ENCODE measurements at regions not wholly inside any gene's neighbourhood (a gene's known extent, or its start where the extent isn't known, plus 50 kb on each side); places are given as distances from the start of the nearest gene placed in this dataset.

DNA sequence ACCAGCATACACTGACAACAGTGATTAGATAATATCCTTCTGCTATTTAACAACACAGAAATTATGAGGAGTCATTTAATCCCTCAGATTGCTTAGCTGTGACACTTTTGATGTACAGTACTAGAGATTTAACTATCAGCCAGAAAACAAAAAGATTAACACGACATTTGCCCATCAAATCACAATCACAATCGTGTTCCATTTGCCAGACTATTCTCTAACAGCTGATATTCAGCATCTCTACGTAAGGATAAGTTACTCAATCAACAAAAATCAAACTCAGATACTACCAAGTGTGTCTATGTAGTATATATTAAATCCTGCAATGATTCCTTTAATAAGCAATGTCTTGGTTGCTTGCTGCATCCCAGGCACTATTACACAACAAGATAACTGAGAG lies 558.7 kb upstream of the USP15 start:
- no peak for ATAC-seq
- Histone ChIP-seq H3K36me3 (no peaks in the 10 kb centered on the region), H3K27ac (no peak overlapping the region), H3K4me1 (no peaks in the 10 kb centered on the region), H3K4me3 (no peak overlapping the region), H3K9me3 (peaks cover 0 to 5% (median 0%) of the 10 kb centered on the region in 4 donors), H3K27me3 (no peaks in the 10 kb centered on the region)
- no peak for TF ChIP-seq POLR2A (IDR thresholded peaks at IDR 0.05)
- TF ChIP-seq, protein P1, sequence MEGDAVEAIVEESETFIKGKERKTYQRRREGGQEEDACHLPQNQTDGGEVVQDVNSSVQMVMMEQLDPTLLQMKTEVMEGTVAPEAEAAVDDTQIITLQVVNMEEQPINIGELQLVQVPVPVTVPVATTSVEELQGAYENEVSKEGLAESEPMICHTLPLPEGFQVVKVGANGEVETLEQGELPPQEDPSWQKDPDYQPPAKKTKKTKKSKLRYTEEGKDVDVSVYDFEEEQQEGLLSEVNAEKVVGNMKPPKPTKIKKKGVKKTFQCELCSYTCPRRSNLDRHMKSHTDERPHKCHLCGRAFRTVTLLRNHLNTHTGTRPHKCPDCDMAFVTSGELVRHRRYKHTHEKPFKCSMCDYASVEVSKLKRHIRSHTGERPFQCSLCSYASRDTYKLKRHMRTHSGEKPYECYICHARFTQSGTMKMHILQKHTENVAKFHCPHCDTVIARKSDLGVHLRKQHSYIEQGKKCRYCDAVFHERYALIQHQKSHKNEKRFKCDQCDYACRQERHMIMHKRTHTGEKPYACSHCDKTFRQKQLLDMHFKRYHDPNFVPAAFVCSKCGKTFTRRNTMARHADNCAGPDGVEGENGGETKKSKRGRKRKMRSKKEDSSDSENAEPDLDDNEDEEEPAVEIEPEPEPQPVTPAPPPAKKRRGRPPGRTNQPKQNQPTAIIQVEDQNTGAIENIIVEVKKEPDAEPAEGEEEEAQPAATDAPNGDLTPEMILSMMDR (IDR thresholded peaks at IDR 0.05) = no peak
- intact Hi-C loops (cut with DNase I) = no loop called here
- no peak for DNase-seq
- 43% methylated on average over 3 of the region's 3 CpGs for WGBS (ENCODE audit: insufficient coverage, low coverage, low lambda C conversion rate, missing lambda C conversion rate)

DNA sequence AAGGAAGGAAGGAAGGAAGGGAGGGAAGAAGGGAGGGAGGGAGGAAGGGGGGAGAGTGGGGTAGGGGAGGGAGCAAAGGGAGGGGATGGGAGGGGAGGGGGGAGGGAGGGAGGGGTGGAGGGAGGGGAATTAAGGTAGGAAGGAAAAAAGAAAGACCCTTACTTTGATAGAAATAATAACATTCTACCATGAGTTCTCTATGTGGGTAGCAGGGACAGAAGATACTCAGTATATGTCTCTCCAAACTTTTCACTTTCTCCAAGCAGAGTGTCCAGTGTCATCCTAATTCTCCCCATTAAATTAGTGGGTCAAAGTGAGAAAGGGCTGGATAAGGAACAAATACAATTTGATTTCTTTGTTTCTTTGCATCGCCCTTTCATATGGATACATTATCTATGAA lies 553.4 kb upstream of the USP15 start:
- ATAC-seq = no peak

GRCh38 chr12:61713121-61713520 lies 547.1 kb upstream of the USP15 start:
- WGBS (ENCODE audit: insufficient coverage, low coverage, low lambda C conversion rate, missing lambda C conversion rate) = 50% methylated on average over 5 of the region's 5 CpGs

More for the DNA sequence above, 553.4 kb upstream of the USP15 start:
- Histone ChIP-seq H3K4me3 (no peak overlapping the region), H3K27ac (no peak overlapping the region), H3K9me3 (no peaks in the 10 kb centered on the region), H3K27me3 (no peaks in the 10 kb centered on the region), H3K4me1 (no peaks in the 10 kb centered on the region), H3K36me3 (no peaks in the 10 kb centered on the region)
- intact Hi-C loops (cut with DNase I) = no loop called here
- DNase-seq = no peak
- no peak for TF ChIP-seq POLR2A (IDR thresholded peaks at IDR 0.05)
- TF ChIP-seq, protein P1 (IDR thresholded peaks at IDR 0.05) = no peak
- 91% methylated on average over 1 of the region's 1 CpG for WGBS (ENCODE audit: insufficient coverage, low coverage, low lambda C conversion rate, missing lambda C conversion rate)

DNA sequence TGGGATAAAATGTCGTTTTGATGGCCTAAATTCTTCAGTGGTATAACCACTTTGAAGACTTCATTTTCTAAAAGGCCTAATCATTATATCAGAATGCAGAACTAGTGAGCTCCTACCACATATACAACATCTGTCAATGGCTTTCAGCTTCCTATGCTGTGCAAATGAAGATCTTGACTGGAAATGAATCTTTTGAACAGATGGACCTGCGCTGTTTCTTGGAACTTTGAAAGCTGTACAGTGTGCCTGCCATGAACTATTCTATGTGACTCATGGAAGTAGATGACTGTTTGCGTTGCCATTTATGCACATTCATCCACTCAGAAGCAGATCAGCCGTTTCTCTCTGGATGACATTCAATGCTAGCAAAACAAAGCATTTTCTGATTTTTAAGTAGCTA lies 542.2 kb upstream of the USP15 start:
- 47% methylated on average over 4 of the region's 4 CpGs for WGBS (ENCODE audit: insufficient coverage, low coverage, low lambda C conversion rate, missing lambda C conversion rate)
- no peaks in the 10 kb centered on the region for H3K36me3 ChIP-seq
- TF ChIP-seq POLR2A (IDR thresholded peaks at IDR 0.05) = no peak
- TF ChIP-seq, protein P1 (IDR thresholded peaks at IDR 0.05) = no peak
- no peak overlapping the region for H3K4me3 ChIP-seq
- H3K27ac ChIP-seq = no peak overlapping the region
- H3K4me1 ChIP-seq = no peaks in the 10 kb centered on the region
- no peaks in the 10 kb centered on the region for H3K27me3 ChIP-seq
- intact Hi-C loops (cut with DNase I) = no loop called here
- ATAC-seq (no peak), DNase-seq (no peak)
- no peaks in the 10 kb centered on the region for H3K9me3 ChIP-seq

More at GRCh38 chr12:61713121-61713520, 547.1 kb upstream of the USP15 start:
- no peak for ATAC-seq
- Histone ChIP-seq H3K4me3 (no peak overlapping the region), H3K4me1 (no peaks in the 10 kb centered on the region), H3K9me3 (no peaks in the 10 kb centered on the region), H3K27ac (no peak overlapping the region), H3K27me3 (no peaks in the 10 kb centered on the region), H3K36me3 (no peaks in the 10 kb centered on the region)
- no peak for DNase-seq
- TF ChIP-seq POLR2A (IDR thresholded peaks at IDR 0.05) = no peak
- TF ChIP-seq, protein P1 (IDR thresholded peaks at IDR 0.05) = no peak
- intact Hi-C loops (cut with DNase I) = no loop called here

- intact Hi-C loops (cut with DNase I) = no loop called here
- Histone ChIP-seq H3K27ac (no peak overlapping the region), H3K9me3 (no peaks in the 10 kb centered on the region), H3K4me3 (no peak overlapping the region), H3K27me3 (no peaks in the 10 kb centered on the region), H3K4me1 (no peaks in the 10 kb centered on the region), H3K36me3 (no peaks in the 10 kb centered on the region)
- no peak for DNase-seq
- ATAC-seq = no peak
- WGBS (ENCODE audit: insufficient coverage, low coverage, low lambda C conversion rate, missing lambda C conversion rate) = 70% methylated on average over 1 of the region's 1 CpG
- no peak for TF ChIP-seq POLR2A (IDR thresholded peaks at IDR 0.05)
- TF ChIP-seq, protein P1 (IDR thresholded peaks at IDR 0.05) = no peak
Observed at GRCh38 chr12:61739925-61740324, 520.3 kb upstream of the USP15 start.

Data from right lobe of liver (tissue), 6 donors.